GM18508 (cell line): ENCODE measurements at regions not wholly inside any gene's neighbourhood (a gene's known extent, or its start where the extent isn't known, plus 50 kb on each side); places are given as distances from the start of the nearest gene placed in this dataset.

Experiments used
- ATAC-seq: cut with Tn5 transposase; IDR thresholded peaks from one replicate; pipeline ENCODE4 v1.9.1; 2021; ENCODE audit warnings: moderate number of reproducible peaks; ENCODE audit not compliant: insufficient read depth, unreplicated experiment

GRCh38 chr6:15713325-15713724, 50.5 kb upstream of the DTNBP1 start:
- ATAC-seq: no peak

- no peak for ATAC-seq
Measured at GRCh38 chr6:15712797-15713196, 50.0 kb upstream of the DTNBP1 start.
